UCSD-AML1 (cell line): ENCODE measurements at regions not wholly inside any gene's neighbourhood (a gene's known extent, or its start where the extent isn't known, plus 50 kb on each side); places are given as distances from the start of the nearest gene placed in this dataset.
"Not testable (repeated sequence)": the region's sequence is repeated elsewhere in the genome, so short reads cannot be mapped to it uniquely, and the experiment has no call there.

Experiments used
- DNase-seq: peaks from one replicate; lab custom pipeline; 2025; ENCODE audit not compliant: unreplicated experiment; lab: John Stamatoyannopoulos, UW

GRCh38 chr2:58769111-58769863 is 528.2 kb upstream of the FANCL start:
- DNase-seq: no peak

- no peak for DNase-seq
Observed at GRCh38 chr2:58768715-58769080, 527.6 kb upstream of the FANCL start.

DNA sequence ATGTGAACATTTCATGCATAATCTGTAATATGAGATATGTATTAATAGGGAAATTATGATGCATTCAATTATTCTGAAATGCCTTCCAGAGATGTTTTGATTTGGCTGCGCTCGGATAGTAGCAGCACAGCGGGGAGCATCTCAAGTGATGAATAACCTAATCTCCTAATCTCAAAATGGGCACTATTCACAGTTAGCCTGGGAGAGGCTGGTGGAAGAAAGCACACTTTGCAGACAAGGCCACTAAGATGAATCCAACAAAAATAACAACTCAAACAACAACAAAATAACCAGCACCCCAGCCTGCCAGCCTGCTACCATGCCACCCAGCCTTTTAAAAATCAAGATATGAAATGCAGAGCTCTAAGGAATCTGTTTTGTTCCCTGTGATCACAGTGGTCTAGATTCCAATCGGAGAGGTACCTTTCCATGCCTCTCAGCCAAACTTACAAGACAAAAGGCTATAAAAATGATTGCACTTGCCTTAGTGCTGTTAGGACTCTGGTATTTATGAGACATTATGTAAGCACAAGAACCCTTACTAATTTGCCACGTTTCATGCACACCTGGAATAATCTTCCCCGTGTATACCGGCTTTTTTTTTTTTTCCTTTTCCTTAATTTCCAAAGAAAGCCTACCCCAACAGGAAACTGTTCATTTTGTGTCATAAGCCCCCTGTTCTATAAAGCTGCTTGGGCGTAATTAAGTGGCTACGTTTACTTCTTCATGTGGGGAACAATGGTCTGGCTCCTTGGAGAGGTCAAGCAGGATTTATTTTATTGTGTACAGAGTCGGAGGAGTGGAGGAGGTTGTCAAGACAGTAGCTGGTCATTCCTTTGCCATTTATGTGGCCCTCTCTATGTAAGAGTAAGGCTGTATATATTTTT is 526.9 kb upstream of the FANCL start:
- DNase-seq: no peak

DNA sequence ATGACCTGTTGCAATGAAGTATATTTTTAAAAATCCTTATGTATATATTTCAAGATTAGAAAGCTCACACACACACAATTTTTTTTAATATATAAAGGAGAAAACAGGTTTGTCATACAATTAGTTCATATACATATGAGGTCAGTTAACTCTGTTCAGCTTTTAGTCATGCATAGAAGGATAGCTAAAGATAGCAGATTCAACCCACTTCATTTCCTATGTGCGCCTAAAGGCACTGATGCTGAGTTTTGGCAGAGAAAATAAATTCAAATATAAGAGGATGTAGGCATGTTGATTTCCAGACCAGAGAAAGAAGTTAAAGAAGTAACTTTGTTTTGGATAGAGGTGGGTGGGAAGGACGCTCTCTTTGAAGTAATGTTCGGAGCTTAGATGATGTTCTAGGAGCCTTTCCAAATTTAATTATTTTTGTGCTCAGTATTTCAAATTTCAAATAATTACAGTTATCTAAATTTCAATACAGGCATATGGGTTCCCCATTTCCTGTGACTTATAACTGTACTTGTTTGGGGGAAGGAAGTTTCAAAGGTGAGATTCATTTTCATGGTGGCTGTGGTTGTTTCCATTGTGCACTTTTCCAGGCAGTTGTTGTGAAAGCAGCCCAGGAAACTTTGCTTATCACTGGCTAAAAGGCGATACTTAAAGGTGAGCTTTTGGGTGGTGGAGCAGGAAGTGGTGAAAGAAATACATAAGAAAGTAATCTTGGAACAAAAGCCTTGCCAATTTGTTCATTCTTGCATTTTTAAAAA is 523.4 kb upstream of the FANCL start:
- no peak for DNase-seq

GRCh38 chr2:58762176-58762781 is 521.2 kb upstream of the FANCL start:
- DNase-seq: peak; percentile 78

DNA sequence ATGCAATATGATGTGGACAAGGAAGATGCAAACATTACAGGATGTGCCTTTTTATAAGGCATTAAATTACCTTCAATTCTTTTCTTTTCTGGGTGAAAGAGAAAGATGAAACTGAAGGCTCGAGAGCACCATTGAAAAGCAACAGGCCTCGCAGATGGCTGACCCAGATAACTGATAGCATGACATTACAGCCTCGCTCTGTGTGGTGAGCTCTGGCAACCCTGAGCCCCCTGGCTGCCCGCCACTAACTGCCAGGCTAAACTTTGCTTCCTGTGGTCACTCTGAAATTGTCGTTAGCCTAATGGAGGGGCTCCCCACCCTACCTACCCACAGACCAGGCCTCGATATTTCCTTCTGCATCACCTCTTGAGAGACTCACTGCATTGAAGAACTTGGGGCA is 516.8 kb upstream of the FANCL start:
- no peak for DNase-seq

GRCh38 chr2:58756336-58756735 is 515.2 kb upstream of the FANCL start:
- no peak for DNase-seq

DNA sequence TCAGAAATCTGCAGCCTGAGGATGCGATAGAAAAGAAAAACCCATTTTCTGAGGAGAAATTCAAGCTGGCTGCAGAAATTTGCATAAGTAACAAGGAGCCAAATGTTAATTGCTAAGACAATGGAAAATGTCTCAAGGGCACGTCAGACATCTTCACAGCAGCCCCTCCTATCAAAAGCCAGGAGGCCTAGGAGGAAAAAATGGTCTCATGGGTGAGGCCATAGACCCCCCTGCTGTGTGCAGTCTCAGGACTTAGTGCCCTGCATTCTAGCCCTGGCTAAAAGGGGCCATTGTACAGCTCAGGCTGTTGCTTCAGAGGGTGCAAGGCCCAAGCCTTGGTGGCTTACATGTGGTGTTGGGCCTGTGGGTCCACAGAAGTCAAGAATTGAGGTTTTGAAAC is 511.4 kb upstream of the FANCL start:
- DNase-seq: not testable (repeated sequence)

- DNase-seq: not testable (repeated sequence)
Observed at GRCh38 chr2:58751676-58752075, 510.6 kb upstream of the FANCL start.

GRCh38 chr2:58749041-58749440 is 507.9 kb upstream of the FANCL start:
- no peak for DNase-seq

DNA sequence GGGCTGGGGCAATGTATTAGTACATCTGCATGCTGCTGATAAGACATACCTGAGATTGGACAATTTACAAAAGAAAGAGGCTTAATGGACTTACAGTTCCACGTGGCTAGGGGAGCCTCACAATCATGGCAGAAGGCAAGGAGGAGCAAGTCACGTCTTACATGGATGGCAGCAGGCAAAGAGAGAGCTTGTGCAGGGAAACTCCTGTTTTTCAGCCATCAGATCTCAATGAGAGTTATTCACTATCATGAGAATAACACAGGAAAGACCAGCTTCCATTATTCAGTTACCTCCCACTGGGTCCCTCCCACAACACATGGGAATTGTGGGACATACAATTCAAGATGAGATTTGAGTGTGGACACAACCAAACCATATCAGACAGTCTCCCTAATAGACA is 504.2 kb upstream of the FANCL start:
- not testable (repeated sequence) for DNase-seq

GRCh38 chr2:58740426-58740825 is 499.3 kb upstream of the FANCL start:
- DNase-seq: peak; percentile 11

- DNase-seq: no peak
Observed at GRCh38 chr2:58739033-58739432, 497.9 kb upstream of the FANCL start.

DNA sequence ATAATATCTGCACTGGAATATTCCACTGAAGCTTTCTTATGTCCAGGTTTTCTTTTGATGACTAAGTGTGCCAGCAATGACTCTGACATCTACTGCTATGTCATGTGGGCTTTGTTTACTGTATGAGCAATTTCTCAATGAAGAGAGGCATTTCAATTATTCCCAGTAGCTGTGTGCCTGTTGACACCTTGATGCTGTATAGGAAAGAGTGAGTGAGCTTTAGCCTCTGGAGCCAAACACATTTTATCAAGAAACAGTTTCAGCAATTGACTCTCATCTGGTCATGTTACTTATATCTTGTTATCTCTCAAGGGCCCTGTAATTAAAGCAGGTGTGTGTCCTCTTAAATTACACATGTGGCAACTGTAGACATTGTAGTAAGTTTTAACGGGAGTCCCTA is 493.2 kb upstream of the FANCL start:
- no peak for DNase-seq

- no peak for DNase-seq
Observed at GRCh38 chr2:58732999-58733398, 491.9 kb upstream of the FANCL start.

DNA sequence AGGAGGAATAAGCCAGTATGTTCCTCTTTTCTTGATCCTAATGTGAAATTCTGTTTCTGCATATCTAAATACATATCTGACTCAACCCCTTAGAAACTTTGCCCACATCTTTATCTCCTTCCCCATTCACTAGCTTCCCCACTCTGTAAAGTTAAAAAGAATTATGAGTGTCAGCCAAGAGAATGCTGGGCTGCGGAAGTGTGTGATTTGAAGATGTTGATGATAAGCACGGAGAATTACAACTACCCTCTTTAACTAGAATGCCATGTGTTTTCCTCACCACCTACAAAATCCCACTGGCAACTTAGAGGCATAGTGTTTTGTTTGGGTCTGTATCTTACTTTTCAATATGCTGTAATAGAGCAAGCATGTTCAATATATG is 490.4 kb upstream of the FANCL start:
- peak; percentile 18 for DNase-seq

DNA sequence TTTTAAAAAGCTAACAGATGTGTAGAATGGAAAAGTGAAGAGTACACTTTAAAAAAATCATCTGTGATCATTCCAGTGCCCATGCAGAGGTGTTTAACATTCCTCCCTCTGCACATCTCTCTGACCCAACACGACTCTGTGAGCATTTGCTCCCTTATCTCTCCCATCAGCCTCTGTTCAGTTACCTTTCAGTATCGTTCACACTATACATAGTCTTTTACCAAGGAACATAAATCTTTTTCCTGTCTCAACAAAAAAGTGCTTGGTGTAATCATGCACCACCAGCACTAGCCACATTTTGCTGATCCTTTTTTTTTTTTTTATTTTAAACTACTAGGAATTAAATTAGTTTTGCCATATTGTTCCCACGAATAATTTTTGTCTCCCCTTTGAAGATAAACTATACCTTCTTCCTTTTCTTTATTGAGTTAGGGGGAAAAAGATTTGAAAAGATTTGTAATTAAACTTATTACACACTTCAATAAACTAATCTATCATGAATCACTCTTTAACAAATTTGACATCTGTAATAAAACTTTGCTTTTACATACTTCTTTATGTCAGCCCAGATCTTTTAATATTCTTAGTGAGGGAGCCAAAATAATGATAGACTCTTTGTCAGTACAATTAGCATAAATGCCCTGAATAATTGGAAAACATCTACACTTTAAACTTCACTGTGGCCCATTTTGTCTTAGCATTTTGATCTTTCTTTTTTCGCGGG is 489.8 kb upstream of the FANCL start:
- DNase-seq: no peak

DNA sequence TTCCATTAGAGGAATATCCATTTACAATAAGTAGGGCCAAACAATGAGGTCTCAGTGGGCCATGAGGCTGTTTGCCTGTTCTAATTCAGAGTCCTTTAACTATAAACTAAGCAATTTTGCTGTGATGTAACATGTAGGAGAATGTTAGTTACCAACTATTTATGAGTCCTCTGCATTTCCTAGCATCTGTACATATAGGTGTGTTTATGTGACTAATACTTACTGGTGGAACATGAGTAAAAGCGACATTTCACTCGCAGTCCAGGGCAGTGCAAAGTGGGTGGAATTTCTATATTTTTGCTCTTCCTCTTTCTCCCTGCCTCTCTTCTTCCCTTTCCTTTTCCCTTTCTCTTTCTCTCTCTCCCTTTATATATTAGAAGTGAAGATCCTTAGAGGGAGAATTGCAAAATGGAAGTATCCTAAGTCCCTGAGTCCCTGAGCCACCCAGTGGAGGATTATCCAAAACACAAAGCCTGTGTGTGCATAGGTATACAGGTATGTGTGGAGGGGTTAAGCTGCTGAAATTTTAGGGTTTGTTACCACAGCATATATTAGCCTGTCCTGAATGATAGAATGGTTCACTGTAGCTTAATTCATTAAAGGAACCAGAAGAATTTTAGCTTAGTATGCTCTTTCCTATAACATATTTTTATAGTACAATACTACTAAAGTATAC is 487.0 kb upstream of the FANCL start:
- no peak for DNase-seq

DNA sequence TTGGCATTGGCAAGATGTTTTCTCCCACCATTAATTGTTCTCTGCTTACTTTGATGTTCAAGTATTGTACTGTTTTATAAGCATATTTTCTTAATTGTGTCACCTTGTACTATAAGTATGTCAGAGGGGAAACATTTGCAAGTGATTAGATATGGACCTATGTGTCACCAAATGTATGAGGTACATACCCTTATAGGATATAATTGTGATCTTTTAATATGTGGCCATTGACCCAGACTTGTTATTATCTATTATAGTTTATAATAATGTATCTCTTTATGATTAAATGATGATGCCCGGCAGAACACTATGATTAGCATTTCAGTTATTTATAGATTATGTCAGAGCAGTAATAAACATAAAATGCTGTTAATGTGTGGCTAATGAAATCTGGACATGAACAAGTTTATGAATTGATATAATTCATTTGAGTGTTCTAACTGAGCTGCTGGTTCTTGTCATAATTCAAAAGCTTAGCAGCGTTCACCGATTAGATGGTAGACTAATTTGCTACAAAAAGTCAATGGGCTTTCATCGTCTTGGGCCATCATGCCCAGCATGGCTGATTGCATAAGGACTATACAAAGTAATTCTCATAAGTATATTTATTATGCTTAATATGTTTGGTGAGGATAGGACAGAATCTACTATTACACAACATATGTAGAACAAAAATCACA is 480.9 kb upstream of the FANCL start:
- DNase-seq: no peak
